ENCODE measurements at regions not wholly inside any gene's neighbourhood (a gene's known extent, or its start where the extent isn't known, plus 50 kb on each side); places are given as distances from the start of the nearest gene placed in this dataset.

GRCh38 chr2:167595021-167595420, 652.4 kb downstream of the STK39 start:
- no peaks in the 10 kb centered on the region for H3K36me3 ChIP-seq
- no peak overlapping the region for H3K27ac ChIP-seq
- H3K4me1 ChIP-seq: no peaks in the 10 kb centered on the region
- H3K27me3 ChIP-seq: no peaks in the 10 kb centered on the region
- H3K4me3 ChIP-seq: no peak overlapping the region
- H3K9me3 ChIP-seq: no peaks in the 10 kb centered on the region
- DNase-seq (ENCODE audit: low spot score): no peak
- no peak for TF ChIP-seq CTCF (IDR thresholded peaks at IDR 0.05)

GRCh38 chr2:167592441-167592840, 655.0 kb downstream of the STK39 start:
- H3K27ac ChIP-seq: no peak overlapping the region
- no peaks in the 10 kb centered on the region for H3K4me1 ChIP-seq
- H3K4me3 ChIP-seq: no peak overlapping the region
- no peaks in the 10 kb centered on the region for H3K9me3 ChIP-seq
- no peaks in the 10 kb centered on the region for H3K27me3 ChIP-seq
- no peak for TF ChIP-seq CTCF (IDR thresholded peaks at IDR 0.05)
- no peak for DNase-seq (ENCODE audit: low spot score)
- H3K36me3 ChIP-seq: no peaks in the 10 kb centered on the region

- no peak overlapping the region for H3K4me3 ChIP-seq
- TF ChIP-seq CTCF (IDR thresholded peaks at IDR 0.05): no peak
- no peak for DNase-seq (ENCODE audit: low spot score)
- H3K27me3 ChIP-seq: no peaks in the 10 kb centered on the region
- H3K36me3 ChIP-seq: no peaks in the 10 kb centered on the region
- H3K27ac ChIP-seq: no peak overlapping the region
- H3K4me1 ChIP-seq: no peaks in the 10 kb centered on the region
- no peaks in the 10 kb centered on the region for H3K9me3 ChIP-seq
Observed at GRCh38 chr2:167582619-167583018, 664.8 kb downstream of the STK39 start.

GRCh38 chr2:167581961-167582574, 665.3 kb downstream of the STK39 start:
- no peak for TF ChIP-seq CTCF (IDR thresholded peaks at IDR 0.05)
- no peak overlapping the region for H3K4me3 ChIP-seq
- no peaks in the 10 kb centered on the region for H3K36me3 ChIP-seq

GRCh38 chr2:167579826-167580225, 667.6 kb downstream of the STK39 start:
- H3K4me3 ChIP-seq: no peak overlapping the region
- no peaks in the 10 kb centered on the region for H3K9me3 ChIP-seq
- no peak overlapping the region for H3K27ac ChIP-seq
- no peak for DNase-seq (ENCODE audit: low spot score)
- H3K4me1 ChIP-seq: no peaks in the 10 kb centered on the region
- H3K36me3 ChIP-seq: no peaks in the 10 kb centered on the region
- TF ChIP-seq CTCF (IDR thresholded peaks at IDR 0.05): no peak
- no peaks in the 10 kb centered on the region for H3K27me3 ChIP-seq

More at GRCh38 chr2:167581961-167582574, 665.3 kb downstream of the STK39 start:
- H3K4me1 ChIP-seq: no peaks in the 10 kb centered on the region
- H3K27ac ChIP-seq: no peak overlapping the region
- no peak for DNase-seq (ENCODE audit: low spot score)
- H3K27me3 ChIP-seq: no peaks in the 10 kb centered on the region
- H3K9me3 ChIP-seq: no peaks in the 10 kb centered on the region

- TF ChIP-seq CTCF (IDR thresholded peaks at IDR 0.05): no peak
- no peak for DNase-seq (ENCODE audit: low spot score)
Observed at GRCh38 chr2:167575276-167575675, 672.1 kb downstream of the STK39 start.

More at GRCh38 chr2:167575276-167575675, 672.1 kb downstream of the STK39 start:
- Histone ChIP-seq H3K27me3 (no peaks in the 10 kb centered on the region), H3K27ac (no peak overlapping the region), H3K4me3 (no peak overlapping the region), H3K9me3 (no peaks in the 10 kb centered on the region), H3K36me3 (no peaks in the 10 kb centered on the region), H3K4me1 (no peaks in the 10 kb centered on the region)
